NCI-H82 (cell line): ENCODE measurements at regions not wholly inside any gene's neighbourhood (a gene's known extent, or its start where the extent isn't known, plus 50 kb on each side); places are given as distances from the start of the nearest gene placed in this dataset.
"Not testable (repeated sequence)": the region's sequence is repeated elsewhere in the genome, so short reads cannot be mapped to it uniquely, and the experiment has no call there.

Source experiments
- DNase-seq: peaks from one replicate; lab custom pipeline; 2025; lab: John Stamatoyannopoulos, UW

DNA sequence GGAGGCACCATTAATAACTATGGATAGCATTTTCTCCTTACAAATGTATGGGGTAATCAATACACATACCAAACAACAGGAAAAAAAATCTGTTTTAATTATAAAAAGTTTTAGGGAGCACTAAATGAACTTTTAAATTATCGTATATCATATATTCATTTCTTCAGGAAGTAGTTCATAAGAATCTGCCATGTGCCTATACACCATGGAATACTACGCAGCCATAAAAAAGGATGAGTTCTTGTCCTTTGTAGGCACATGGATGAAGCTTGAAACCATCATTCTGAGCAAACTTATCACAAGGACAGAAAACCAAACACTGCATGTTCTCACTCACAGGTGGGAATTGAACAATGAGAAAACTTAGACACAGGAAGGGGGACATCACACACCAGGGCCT lies 162.1 kb upstream of the RASA1 start:
- DNase-seq = no peak

DNA sequence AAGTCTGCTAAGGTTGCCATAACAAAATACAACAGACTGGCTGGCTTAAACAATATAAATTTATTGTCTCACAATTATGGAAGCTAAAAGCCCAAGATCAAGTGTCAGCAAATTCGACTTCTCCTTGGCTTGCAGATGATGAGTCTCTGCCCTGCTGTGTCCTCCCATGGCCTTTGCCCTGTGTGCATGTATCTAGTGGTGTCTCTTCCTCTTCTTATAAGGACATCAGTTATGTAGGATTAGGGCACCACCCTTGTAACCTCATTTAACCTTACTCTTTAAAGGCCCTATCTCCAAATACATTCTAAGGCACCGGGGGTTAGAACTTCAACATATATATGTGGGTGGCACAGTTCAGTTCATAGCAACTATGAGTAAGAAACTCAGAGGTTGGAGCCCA lies 157.9 kb upstream of the RASA1 start:
- no peak for DNase-seq

DNA sequence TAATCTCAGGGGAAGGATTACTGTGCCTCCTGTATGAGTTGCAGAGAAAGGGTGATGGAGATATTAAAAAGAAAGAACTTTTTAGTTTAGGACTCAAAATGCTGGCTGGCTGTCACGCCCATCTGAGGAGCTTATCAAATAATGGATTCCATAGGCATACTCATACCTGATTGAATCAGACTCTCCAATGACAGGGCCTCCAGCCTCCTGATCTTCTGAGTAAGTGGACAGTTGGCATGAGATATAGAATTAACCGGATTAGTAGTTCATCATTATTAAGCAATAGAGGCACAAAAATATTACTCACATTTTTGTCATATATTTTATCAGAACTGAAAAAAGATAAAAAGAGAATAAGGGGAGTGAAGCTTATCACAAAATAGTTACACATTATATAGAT lies 157.0 kb upstream of the RASA1 start:
- DNase-seq = no peak

DNA sequence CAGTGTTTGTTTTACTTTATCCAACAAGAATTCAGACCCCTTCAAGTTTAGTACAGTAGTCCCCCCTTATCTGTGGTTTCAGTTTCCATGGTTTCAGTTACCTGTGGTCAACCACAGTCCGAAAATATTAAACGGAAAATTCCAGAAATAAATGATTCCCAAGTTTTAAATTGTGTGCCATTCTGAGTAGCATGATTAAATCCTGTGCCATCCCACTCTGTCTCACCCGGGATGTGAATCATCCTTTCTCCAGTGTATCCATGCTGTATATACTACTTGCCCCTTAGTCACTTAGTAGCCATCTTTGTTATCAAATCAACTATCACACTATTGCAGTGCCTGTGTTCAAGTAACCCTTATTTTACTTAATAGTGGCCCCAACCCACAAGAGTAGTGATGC lies 153.8 kb upstream of the RASA1 start:
- no peak for DNase-seq

DNA sequence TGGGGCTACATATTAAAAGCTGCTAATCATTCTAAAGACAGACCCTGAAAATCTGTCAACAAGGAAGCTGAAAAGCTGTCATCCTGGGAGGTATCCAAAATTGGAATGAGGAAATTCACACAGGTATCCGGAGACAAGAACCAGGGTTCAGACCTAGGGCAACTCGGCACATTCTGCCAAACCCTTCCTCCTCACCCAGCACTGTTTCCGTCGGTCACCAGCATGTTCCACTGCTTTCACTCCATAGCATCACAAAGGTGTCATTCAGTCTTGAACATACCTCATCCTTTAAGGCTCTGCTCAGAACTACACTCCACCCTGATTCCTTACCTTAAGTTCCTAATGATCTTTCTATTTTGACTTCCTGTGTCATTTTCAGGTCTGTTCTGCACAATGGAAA lies 153.1 kb upstream of the RASA1 start:
- DNase-seq = no peak

DNA sequence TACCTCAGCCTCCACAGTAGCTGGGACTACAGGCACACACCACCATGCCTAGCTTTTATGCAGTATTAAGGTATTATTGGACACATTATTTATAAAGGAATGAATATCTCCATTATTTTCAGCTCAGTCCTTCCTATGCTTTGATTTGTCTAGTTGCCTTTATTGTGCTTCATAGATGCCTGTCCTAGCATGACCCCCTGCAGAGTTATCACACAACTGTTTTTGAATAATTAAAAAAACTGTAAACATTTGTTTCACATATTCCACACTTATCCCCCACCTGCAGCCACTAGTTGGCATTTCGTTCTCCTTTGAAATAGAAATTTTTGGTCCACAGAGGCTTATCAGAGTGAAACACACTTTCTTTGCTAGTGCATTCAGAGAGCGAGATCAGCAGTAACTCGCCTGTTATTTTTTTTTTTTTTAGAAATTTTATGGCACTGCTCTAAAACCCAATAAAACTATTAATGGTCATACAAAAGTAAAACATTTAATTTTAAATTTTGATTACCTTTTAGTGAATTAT lies 151.8 kb upstream of the RASA1 start:
- DNase-seq = no peak

DNA sequence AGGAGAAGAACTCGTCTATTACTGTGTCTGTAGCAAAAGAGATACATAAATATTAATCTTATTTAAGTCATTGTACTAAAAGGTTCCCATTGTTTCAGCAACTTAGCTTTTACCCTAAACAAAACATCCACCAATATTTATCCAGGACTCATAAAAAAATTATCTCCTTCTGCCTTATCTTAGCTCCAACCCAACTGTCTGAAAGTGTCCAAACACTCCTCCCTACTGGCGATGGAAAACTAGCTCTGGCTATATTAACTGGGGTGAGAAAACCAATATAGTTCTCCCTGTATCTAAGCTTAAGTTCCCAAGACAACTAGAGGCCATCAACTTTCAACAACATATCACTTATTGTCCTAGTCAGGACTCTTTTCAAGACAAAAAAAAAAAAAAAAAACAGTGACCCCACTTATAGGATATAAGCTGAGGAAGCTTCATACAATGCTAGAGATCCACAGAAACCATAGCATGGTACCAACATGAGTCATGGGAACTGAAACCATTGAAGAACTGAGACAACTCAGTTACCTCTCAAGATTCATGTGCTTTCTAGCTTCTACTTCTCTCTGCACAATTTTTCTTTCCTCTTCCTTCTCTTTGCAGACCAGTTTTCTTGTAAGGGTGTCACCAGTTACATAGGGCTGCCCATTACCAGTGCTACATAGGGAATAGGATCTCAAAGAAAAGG lies 150.7 kb upstream of the RASA1 start:
- no peak for DNase-seq

DNA sequence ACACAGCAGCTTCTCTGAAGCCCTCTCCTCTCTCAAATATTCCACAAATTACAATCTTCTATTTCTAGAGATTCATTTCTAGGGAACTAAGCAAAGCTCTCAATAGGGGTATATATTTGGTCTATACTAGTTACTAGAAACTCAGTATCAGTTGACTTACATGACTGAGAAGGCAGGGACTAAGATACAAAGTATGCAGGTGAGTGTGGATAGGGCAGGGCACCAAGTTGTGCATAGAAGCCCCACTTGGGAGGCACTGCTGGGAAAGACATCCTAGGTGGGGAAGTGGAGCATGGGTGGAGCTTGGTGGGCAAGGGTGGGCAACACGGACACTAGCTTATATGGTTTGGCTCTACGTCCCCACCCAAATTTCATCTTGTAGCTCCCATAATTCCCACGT lies 148.1 kb upstream of the RASA1 start:
- DNase-seq = no peak

DNA sequence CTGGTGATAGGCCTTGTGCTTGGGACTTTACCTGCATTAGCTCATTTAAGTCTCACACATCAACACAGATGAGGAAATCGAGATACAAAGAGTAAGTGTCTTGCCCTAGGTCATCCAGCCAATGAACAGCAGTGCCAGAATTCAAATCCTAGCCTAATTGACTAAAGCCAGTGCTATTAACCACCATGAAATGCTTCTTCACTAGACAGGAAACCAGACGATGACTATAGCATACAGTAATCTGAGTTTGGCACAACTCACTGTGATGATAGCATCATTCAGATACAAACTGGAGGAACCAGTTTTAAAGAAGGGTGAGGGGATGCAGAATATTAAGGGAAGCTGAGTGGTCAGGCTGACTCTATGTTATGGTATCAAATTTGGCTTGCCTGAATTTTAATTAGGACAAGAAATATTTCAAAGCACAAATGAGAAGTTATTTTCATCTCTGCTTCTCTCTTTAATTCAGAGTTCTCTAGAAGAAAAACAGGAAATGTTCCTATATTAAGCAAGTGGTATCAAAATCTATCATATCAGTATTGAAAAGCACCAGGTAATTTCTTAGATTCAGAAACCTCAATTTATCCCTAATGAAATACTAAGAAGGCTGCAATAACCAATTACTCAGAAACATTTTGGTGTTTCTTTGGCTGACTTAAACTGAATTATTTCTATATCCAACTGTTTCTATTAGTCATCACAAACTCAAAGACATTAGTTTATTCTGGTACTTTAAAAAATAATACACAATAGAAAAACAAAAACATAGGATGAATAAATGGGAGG lies 147.0 kb upstream of the RASA1 start:
- no peak for DNase-seq

DNA sequence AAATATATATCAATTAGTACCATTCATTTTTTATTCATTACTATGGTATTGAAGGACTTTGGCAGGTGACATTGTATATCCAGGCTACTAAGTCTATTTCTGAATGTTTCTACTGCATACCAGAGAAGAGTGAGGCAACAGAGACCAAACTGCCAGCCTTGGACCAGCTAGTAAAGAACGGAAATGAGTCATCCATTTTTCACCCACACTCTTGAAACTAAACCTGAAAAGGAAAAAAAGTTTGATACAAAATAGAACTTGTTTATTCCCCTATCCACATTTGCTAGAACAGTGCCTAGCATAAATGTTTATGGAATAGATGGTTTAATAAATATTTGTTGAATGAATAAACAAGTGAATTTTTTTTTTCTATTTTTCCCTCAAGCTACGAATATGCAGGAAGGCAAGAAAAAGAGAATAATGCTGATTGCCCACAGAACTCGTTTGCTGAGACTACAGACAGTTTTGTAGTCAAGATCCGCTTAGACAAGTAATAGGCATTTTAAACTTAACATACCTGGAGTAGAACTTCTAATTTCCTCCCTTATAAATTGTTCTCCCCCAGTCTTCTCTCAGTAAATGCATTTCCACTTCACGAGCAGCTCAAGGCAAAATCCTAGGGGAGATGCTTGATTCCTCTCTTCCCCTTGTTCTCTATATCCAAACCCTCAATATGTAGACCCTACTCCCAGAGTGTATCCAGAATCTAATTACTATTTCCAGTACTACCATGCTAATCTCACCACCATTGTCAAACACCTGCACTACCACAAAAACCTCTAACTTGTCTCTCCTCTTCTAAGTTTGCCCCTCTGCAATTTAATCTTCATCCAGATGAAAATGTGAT lies 146.2 kb upstream of the RASA1 start:
- DNase-seq = no peak

DNA sequence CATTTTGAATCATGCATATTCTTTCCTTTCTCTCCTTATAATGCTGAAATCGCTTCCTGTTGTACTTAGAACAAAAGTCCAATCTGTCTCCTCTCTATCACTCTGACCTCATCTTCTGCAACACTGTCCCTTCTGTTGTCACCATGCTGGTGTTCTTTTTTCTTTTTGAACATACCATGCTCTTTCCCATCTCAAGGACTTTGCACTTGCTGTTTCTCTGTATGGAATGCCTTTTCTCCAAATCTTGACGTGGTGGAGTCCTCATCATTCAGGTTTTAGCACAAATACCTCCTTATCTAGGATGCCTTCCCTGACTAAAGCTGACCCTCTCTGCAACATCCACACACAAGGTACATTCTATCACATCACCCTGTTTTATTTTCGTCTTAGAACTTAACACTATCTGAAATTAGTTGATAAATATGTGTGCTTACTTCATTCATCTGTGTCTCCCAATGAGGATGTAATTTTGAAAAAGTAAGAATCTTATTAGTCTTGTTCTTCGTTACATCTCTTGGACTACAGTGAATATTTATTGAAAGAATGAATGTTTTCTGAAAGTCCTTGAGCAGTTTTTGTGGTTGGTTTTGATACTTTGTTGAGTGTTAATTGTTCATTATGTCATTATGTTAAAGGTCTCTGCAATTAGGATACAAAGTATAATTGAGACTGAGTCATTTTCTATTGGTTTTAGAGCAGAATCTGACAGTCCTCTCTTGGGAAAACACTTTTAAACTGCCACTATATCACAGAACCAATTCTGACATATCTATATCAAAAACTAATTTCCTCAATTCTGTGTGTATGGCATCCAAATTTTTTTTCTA lies 145.3 kb upstream of the RASA1 start:
- no peak for DNase-seq

DNA sequence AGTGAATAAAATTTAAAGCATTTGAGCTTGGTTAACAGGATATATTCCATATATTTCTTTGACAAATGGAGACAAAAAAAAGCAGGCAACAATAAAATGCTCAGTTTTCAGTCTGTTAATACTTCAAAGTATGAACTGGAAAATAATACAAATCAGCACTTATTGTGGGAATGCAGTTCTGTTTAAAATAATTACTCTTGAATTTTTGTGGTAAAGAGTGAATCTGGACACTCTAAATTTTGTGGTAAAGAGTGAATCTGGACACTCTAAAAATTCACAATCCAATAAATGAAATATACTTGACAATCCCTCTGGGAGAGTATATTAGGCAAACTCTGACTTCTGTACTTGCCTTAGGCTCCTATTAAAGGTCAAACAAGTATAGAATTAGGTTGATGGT lies 141.9 kb upstream of the RASA1 start:
- no peak for DNase-seq

DNA sequence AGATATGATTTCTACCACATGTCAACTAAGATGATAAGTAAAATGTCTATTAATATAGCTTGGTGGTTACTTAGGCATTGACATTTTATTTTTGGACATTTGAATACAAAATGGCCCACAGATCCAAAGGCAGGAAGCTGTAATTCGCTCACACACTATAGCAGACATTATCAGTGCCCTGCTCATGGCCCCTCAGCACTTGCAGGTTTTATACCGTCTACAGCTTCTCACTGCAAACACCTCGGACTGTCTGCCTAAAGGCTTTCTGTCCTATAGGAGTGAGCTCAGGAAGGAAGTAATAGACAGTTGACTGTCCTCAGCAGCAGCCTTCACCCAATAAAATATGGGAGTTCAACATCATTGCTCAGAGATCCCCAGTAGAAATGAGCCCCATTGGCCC lies 140.8 kb upstream of the RASA1 start:
- DNase-seq = no peak

DNA sequence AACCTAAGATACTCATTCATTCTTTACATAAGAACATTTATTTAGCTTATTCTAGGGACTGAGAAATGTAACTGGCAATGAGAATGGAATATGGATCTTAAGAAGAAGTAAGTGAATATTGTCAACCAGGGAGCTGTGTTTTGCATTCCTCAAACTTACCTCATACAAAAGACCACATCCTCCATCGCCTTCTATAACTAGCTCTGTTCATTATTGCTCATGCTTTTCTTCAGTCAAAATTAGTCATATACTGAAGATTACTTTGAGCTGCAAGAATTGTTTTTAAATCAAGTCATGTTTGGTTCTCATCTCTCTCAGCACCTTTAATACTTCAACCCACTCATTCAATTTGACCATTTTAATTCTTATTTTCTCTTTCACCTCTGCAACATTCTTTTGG lies 140.3 kb upstream of the RASA1 start:
- DNase-seq = no peak

DNA sequence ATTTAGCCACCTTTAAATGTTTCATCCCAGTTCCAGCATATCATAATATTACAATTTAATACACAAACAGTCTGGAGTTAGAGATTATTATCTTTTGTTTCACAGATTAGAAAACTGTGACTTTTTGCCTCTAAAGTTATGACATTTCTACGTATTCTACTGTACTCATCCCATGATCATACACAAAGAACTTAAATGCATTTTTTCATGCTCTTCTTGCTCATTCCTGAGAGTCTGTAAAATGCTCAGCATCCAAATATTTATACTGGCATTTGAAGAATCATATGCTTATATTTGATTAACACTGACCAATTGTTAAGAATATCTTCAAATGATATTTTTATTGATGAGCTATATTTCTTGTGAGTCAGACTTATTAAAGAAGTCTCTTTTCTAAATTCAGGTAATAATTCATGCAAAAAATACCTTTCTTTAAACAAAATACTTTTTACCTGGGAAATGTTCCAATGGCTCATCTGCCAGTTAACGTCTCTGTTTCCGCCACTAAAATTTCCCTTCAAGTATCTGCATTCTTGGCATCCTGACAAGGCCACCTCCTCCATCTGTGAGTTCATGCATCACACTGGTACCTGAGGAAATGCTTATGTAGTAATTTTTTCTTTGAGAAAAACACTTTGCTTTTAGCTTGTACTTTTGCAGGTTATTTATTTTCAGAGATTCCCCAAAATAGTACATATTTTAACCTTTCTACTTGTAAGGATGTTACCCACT lies 139.6 kb upstream of the RASA1 start:
- no peak for DNase-seq

DNA sequence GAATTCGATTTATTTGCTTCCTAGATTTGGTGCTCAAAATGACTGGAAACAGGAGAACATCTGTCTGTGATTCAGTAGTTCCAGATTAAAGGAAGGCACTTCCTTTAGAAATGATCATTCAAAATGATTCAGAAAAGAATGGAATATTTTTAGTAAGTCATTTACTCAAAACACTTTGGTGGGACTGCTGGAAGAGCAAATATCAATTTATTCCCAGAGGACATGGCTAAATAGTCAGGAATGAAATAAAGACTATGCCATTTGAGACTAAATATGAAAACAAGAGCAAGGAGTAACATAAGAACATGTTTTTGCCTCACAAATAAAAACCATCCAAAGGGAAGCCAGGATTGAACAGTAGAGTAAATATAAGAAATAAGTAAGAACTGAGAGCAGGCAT lies 138.6 kb upstream of the RASA1 start:
- DNase-seq = no peak

DNA sequence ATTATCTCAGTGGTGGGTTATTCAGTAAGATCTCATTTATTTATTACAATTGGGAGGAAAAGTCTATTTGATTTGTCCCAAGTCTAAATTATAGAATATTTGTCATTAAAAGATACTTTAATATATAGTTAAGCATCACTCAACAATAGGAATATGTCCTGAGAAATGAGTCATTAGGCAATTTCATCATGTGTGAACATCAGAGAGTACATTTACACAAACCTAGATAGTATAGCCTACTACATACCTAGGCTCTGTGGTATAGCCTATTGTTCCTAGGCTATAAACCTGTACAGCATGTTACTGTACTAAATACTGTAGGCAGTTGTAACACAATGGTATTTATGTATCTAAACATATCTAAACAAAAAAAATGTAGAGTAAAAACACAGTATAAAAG lies 135.0 kb upstream of the RASA1 start:
- DNase-seq = no peak

DNA sequence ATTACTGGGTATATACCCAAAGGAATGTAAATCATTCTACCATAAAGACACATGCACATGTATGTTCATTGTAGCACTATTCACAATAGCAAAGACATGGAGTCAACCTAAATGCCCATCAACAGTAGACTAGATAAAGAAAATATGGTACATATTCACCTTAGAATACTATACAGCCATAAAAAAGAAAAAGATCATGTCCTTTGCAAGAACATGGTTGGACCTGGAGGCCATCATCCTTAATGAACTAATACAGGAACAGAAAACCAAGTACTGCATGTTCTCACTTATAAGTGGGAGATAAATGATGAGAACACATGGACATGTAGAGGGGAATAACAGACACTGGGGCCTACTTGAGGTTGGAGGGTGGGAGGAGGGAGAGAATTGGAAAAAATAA lies 133.2 kb upstream of the RASA1 start:
- not testable (repeated sequence) for DNase-seq

DNA sequence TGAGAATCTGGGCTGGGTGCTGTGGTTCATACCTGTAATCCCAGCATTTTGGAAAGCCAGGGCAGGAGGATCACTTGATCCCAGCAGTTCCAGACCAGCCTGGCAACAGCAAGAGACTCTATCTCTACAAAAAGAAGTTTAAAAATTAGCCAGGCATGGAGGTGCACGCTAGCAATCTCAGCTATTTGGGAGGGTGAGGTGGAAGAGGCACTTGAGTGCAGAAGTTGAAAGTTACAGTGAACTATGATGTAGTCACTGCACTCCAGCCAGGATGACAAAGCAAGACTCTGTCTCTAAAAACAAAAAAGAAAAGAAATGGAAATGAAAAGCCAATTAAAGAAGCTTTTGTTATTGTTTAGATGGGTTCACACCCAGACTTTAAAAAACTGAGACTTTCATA lies 131.6 kb upstream of the RASA1 start:
- no peak for DNase-seq

DNA sequence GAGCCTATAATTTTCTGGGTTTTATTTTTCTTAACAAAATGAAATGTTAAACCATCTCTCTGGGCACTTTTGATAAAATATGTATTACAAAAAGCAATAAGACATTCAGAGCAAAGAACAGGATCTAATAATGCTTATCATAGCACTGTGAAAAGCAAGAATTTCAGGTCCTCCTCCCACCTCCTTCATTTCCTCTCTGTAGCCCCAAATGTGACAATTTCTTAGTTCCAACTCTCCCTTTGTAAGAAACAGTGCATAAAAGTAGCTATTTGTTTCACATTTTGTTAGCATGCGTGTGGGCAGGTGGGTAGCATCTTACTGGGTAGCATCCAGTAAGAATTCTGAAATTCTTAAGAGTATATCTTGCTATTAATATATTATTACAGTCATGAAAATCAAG lies 130.9 kb upstream of the RASA1 start:
- DNase-seq = no peak

DNA sequence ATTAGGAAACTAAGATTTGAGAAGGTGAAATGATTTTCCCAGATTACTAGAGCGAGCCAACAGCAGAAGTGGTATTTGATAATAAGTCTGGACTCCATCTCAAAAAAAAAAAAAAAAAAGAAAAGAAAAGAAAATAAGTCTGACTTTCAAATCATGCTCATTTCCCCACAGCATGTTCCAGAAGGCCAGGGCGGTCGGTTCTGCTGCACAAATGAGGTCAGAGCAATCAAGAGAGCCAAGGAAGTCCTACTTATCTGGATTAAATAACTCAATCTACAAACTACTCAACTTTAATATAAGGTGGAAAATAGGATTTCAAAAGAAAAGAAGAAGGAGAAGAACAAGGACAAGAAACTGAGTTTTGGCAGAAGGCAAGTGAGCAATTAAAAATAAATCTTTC lies 130.4 kb upstream of the RASA1 start:
- no peak for DNase-seq
